GM19193 (cell line): ENCODE measurements at regions not wholly inside any gene's neighbourhood (a gene's known extent, or its start where the extent isn't known, plus 50 kb on each side); places are given as distances from the start of the nearest gene placed in this dataset.

Source experiments
- POLR2A ChIP-seq: IDR thresholded peaks from 4 replicates; pipeline ENCODE4 v1.6.1; 2011; ENCODE audit not compliant: insufficient read depth, insufficient read length; ENCODE audit errors: extremely low read depth

GRCh38 chr6:163748036-163748435, 333.5 kb downstream of the QKI start:
- no peak for TF ChIP-seq POLR2A

DNA sequence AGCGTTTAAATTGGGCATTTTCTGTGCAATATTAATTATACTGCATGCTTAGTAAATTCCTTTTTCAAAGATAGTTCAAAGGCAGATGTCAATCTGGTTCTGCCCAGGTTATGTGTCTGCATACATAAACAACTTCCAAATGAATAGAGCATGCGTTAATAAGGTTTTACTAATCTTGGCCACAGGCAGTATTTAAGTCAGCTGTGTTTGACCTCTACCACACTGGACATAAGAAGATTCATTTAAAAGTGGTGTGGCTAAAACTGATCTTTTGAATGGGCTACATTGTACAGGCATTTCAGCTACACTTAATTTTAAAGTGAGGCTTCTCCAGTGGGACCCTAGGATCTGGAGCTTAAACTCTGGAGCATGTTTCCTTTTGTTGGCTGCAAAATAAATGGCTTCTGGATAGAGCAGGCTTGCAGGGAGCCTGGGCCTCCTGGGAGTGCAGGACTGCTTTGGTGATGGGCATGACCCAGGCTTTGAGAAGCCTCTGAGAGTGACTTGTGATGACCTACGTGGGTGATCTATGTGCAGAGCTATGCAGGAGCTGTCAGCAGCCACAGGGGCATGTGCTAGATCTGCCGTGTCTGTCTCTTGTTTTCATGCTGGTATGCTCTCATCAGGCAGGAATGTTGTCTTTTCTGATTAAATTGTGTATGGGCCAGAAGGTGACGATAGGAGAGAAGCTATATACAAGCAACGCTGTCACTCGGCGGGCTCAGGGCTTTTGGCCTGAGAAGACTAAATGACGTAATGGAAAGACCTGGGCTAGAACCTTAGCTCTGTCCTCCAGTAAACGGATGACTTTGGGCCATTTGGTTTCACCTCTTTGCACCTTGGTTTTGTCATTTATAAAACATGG, 331.2 kb downstream of the QKI start:
- TF ChIP-seq POLR2A = no peak

- no peak for TF ChIP-seq POLR2A
These were observed 329.9 kb downstream of the QKI start for GRCh38 chr6:163744256-163744925.

DNA sequence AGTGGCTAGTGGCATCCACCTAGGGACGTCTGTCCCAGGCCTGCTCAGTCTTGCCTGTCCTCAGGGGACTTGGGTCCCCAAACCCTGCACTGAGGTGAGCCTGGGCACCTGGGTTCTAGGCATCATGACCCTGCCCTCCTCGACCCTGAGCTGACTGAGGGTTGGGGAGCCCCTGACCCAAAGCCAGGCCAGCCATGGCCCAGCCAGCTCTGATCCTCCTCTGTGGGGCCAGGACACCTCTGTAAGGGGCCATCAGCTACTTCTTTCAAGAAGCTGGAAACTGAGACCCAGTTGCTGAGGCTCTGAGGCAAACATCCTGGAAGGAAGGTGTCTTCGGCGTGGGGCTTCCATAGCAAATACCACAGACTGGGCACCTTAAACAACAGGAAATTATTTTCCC, 329.3 kb downstream of the QKI start:
- no peak for TF ChIP-seq POLR2A

DNA sequence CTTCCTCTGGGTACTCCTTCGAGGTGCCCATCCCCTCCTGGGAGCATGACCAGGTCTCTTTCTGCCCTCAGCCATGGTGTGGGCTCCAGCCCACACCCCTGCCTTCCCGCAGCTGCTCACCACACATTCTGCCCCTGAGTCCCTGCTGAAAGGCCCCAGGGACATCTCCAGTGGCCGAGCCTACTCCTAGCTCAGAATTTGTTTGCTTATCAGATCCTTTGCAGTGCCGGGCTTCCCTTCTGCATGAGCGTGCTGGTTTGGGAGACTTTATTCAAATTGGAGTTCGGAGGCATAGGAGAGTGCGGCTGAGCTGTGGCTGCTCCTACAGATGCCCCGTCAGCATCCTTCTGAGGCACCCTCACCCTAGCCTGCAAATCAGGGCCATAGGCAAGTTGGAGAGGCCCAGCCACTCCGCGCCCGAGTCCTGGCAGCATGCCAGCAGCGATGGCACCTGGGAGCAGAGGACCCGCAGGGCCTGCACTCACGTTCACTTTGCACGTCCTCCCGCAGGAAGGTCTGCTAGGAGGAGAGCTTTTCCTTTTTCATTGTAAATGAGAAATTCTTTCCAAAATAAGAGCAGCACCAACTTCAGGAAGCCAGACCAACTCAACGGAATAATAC, 327.3 kb downstream of the QKI start:
- no peak for TF ChIP-seq POLR2A

DNA sequence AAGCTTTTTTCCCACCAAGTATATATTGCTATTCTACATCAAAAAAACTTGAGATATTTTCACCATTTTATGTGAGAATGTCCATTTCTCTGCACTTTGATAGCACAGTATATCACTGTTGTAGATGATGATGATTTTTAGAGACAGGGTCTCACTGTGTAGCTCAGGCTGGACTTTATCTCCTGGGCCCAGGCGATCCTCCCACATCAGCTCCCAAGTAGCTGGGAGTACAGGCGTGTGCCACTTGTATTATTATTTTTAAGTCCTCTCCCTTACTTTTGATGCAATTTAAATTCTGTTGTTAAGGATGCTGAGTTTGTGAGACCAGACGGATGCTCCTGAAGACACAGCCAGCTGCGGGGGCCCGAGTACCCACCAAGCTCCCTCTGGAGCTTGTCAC, 326.8 kb downstream of the QKI start:
- no peak for TF ChIP-seq POLR2A

GRCh38 chr6:163739966-163740365, 325.4 kb downstream of the QKI start:
- no peak for TF ChIP-seq POLR2A

- no peak for TF ChIP-seq POLR2A
These were observed 324.8 kb downstream of the QKI start for GRCh38 chr6:163739408-163739725.

DNA sequence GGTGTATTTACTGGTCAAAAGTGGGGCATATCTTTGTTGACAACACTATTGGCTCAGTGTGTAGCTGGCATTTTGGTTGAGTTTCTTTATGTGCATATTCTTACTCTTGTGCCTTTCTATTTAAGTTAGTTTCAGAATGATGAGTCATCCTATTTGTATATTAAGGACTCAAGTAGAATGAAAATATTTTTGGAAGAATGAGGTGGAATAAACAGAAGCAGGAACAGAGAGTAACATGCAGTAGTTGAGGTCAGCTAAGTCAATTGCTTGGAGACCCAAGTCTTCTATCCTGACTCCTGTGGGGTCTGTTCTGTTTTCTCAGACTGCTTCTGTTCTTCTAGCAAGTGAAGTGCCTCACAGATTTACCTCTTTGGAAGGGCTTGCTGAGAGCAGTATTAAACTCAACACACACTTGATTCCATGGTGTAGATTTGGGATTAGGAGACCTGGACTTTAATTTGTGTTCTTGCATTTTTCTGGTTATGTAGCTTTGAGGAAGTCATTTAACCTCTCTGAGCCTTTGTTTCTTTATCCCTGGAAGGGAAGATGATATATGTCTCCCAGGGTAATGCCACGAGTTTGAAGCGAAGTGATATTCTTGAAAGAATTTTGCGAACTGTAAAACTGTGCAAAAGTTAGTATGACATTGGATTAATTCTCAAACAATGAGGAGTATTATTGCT, 324.3 kb downstream of the QKI start:
- TF ChIP-seq POLR2A = no peak

DNA sequence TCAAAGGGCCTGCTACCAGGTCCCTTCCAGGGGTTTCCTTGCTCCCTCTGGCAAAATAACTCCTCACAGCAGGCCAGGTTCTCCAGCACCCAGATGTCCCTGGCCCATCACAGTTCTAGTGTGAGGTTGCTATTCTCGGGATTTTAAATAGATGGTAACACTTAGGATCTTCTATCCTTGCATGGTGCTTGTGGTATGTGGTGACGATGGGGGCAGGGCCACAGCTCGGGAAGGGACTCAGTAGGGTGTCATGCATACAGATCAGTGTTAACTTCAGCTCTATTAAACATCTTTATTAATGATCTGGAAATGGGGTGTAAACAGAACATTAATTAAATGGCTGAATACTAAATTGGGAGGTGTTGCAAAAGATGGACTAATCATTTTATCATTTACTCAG, 323.8 kb downstream of the QKI start:
- TF ChIP-seq POLR2A = no peak

- TF ChIP-seq POLR2A = no peak
These were observed 320.6 kb downstream of the QKI start for GRCh38 chr6:163735076-163735475.

GRCh38 chr6:163733061-163733460, 318.5 kb downstream of the QKI start:
- TF ChIP-seq POLR2A = no peak

- no peak for TF ChIP-seq POLR2A
These were observed 318.0 kb downstream of the QKI start for GRCh38 chr6:163732479-163732878.

- no peak for TF ChIP-seq POLR2A
These were observed 316.9 kb downstream of the QKI start for GRCh38 chr6:163731215-163732013.
